MCF 10A (cell line): ENCODE measurements at regions not wholly inside any gene's neighbourhood (a gene's known extent, or its start where the extent isn't known, plus 50 kb on each side); places are given as distances from the start of the nearest gene placed in this dataset.

Experiments
- BruUV-seq: library from RNA; stranded (reverse); fragments of 400-500 nt; replicated peaks from 2 replicates; lab custom pipeline; 2021; lab: Mats Ljungman, UMichigan
- CTCF ChIA-PET: fragments of 300-600 bp; sonication (Branson Sonifier 250); formaldehyde crosslinking; extraction: SDS; loops from one replicate; lab custom pipeline; 2021; ENCODE audit warnings: antibody characterized with exemption, inconsistent platforms; lab: Yijun Ruan, JAX
- POLR2A ChIA-PET: fragments of 300-600, 350-650 bp; sonication (Branson Sonifier 250); formaldehyde crosslinking; extraction: SDS; loops from one replicate; lab custom pipeline; 2020; ENCODE audit warnings: antibody characterized with exemption, inconsistent platforms; lab: Yijun Ruan, JAX
- DNase-seq: peaks from one replicate; pipeline ENCODE4 v3.0.0-alpha.2; 2018; ENCODE audit not compliant: unreplicated experiment
- H3K27ac Mint-ChIP-seq: one replicate; pipeline ENCODE4 v1.8.0; 2022; ENCODE audit warnings: mild to moderate bottlenecking, low read depth, mixed read lengths; ENCODE audit not compliant: unreplicated experiment
- H3K27me3 Mint-ChIP-seq: one replicate; pipeline ENCODE4 v1.8.0; 2022; ENCODE audit warnings: mixed read lengths; ENCODE audit not compliant: insufficient read depth, unreplicated experiment
- H3K36me3 Mint-ChIP-seq: one replicate; pipeline ENCODE4 v1.8.0; 2022; ENCODE audit warnings: mild to moderate bottlenecking, moderate library complexity, mixed read lengths; ENCODE audit not compliant: insufficient read depth, unreplicated experiment
- H3K4me1 Mint-ChIP-seq: one replicate; pipeline ENCODE4 v1.8.0; 2022; ENCODE audit warnings: mixed read lengths; ENCODE audit not compliant: insufficient read depth, unreplicated experiment
- H3K4me3 Mint-ChIP-seq: one replicate; pipeline ENCODE4 v1.8.0; 2022; ENCODE audit warnings: mild to moderate bottlenecking, moderate library complexity, mixed read lengths; ENCODE audit not compliant: unreplicated experiment
- H3K9me3 Mint-ChIP-seq: one replicate; pipeline ENCODE4 v1.8.0; 2022; ENCODE audit warnings: mixed read lengths; ENCODE audit not compliant: unreplicated experiment
- intact Hi-C: fragments of 100-400 bp; cut with micrococcal nuclease; formaldehyde crosslinking; loops from 2 replicates; pipeline ENCODE4 v1.14.1; 2022
- TF ChIP-seq, protein P1 (sequence below): fragments of 200-600 bp; IDR thresholded peaks from one replicate; pipeline ENCODE4 v1.8.0; 2022; ENCODE audit warnings: antibody characterized with exemption, mild to moderate bottlenecking; ENCODE audit not compliant: unreplicated experiment

GRCh38 chr16:82368041-82368440 lies 198.0 kb upstream of the MPHOSPH6 start:
- POLR2A ChIA-PET = no interaction called here
- intact Hi-C loops = loop anchor here (2.0 kb wide), 1 partner anchor 213 kb away; no protein-coding TSS in a partner anchor
- CTCF ChIA-PET = interaction anchor here (0.6 to 3.0 kb wide), 10 partner anchors 8 to 757 kb away, joined by 3 to 9 read pairs (median 3); no protein-coding TSS in a partner anchor
- H3K4me1 Mint-ChIP-seq = no peaks in the 10 kb centered on the region
- TF ChIP-seq, protein P1, sequence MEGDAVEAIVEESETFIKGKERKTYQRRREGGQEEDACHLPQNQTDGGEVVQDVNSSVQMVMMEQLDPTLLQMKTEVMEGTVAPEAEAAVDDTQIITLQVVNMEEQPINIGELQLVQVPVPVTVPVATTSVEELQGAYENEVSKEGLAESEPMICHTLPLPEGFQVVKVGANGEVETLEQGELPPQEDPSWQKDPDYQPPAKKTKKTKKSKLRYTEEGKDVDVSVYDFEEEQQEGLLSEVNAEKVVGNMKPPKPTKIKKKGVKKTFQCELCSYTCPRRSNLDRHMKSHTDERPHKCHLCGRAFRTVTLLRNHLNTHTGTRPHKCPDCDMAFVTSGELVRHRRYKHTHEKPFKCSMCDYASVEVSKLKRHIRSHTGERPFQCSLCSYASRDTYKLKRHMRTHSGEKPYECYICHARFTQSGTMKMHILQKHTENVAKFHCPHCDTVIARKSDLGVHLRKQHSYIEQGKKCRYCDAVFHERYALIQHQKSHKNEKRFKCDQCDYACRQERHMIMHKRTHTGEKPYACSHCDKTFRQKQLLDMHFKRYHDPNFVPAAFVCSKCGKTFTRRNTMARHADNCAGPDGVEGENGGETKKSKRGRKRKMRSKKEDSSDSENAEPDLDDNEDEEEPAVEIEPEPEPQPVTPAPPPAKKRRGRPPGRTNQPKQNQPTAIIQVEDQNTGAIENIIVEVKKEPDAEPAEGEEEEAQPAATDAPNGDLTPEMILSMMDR = peak; percentile 21
- H3K27ac Mint-ChIP-seq = no peak overlapping the region
- H3K36me3 Mint-ChIP-seq = peaks cover 5% of the 10 kb centered on the region
- no peaks in the 10 kb centered on the region for H3K9me3 Mint-ChIP-seq
- no peak overlapping the region for H3K4me3 Mint-ChIP-seq
- no TSS peak for BruUV-seq
- DNase-seq = peak; percentile 52
- H3K27me3 Mint-ChIP-seq = peaks cover 57% of the 10 kb centered on the region

DNA sequence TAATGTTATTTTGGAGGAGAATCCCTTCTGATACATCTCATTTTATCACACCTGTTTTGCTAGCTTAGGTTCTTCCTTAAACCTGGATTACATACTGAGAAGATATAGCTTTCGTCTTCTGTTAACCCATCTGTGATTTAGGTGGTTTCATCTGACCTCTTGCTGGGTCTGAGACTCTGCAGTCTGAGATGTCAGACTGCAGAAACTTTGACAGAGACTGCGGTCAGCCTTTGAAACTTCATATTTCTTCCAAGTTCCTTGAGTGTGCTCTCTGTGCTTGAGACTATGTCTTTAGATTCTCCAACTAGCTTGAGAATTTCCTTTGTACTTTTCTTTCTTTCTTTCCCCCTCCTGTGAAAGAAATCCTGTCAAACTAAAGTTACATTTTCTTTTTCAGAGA lies 196.4 kb upstream of the MPHOSPH6 start:
- no peak overlapping the region for H3K27ac Mint-ChIP-seq
- H3K9me3 Mint-ChIP-seq = no peaks in the 10 kb centered on the region
- intact Hi-C loops = no loop called here
- BruUV-seq = no TSS peak
- no peak overlapping the region for H3K4me3 Mint-ChIP-seq
- H3K27me3 Mint-ChIP-seq = peaks cover 56% of the 10 kb centered on the region
- peaks cover 3% of the 10 kb centered on the region for H3K36me3 Mint-ChIP-seq
- ChIA-PET CTCF (interaction anchor here (0.9 to 3.0 kb wide), 3 partner anchors 25 to 214 kb away, joined by 3 to 9 read pairs (median 5); no protein-coding TSS in a partner anchor), POLR2A (no interaction called here)
- TF ChIP-seq, protein P1 = no peak
- H3K4me1 Mint-ChIP-seq = no peaks in the 10 kb centered on the region
- no peak for DNase-seq

- Mint-ChIP-seq H3K27me3 (peaks cover 63% of the 10 kb centered on the region), H3K9me3 (no peaks in the 10 kb centered on the region), H3K36me3 (no peaks in the 10 kb centered on the region), H3K4me3 (no peak overlapping the region), H3K4me1 (no peaks in the 10 kb centered on the region), H3K27ac (no peak overlapping the region)
- CTCF ChIA-PET = no interaction called here
- BruUV-seq = no TSS peak
- intact Hi-C loops = no loop called here
- POLR2A ChIA-PET = no interaction called here
- TF ChIP-seq, protein P1 = no peak
- DNase-seq = no peak
These were observed 194.7 kb upstream of the MPHOSPH6 start for GRCh38 chr16:82364690-82365089.

DNA sequence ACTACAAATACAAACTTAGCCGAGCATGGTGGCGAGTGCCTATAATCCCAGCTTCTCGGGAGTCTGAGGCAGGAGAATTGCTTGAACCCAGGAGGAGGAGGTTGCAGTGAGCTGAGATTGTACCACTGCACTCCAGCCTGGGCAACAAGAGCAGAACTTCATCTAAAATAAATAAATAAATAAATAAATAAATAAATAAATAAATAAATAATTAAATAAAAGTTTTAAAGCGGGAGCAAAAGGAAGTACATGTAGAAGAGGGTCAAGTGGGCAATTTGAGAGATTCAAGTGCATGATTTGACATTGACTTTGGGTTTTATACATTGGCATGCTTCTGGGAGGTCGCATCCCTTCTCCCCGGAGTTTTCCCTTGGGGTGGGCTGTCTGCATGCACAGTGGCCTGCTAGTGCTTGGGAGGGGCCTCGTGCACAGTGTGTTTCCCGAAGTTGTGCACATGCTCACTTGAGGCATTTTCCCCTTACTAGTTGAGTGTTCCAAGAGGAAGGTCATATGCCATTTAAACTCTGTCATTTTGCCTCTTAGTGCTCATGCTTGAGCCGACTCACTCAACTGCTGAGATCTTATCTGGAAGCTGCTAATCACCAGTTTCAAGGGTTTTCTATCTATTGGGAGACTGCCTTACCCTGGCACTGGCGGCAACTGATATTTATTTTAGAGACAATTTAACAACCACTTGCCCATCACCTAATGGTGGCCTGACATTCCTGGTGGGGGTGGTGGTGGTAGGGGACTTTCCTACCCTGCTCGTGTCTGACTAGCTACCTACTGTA lies 193.2 kb upstream of the MPHOSPH6 start:
- ChIA-PET POLR2A (no interaction called here), CTCF (no interaction called here)
- H3K27me3 Mint-ChIP-seq = peaks cover 63% of the 10 kb centered on the region
- H3K4me1 Mint-ChIP-seq = no peaks in the 10 kb centered on the region
- intact Hi-C loops = no loop called here
- no peak overlapping the region for H3K4me3 Mint-ChIP-seq
- no TSS peak for BruUV-seq
- no peak overlapping the region for H3K27ac Mint-ChIP-seq
- no peaks in the 10 kb centered on the region for H3K36me3 Mint-ChIP-seq
- no peak for DNase-seq
- no peaks in the 10 kb centered on the region for H3K9me3 Mint-ChIP-seq
- TF ChIP-seq, protein P1 = no peak
